ENCODE measurements at regions not wholly inside any gene's neighbourhood (a gene's known extent, or its start where the extent isn't known, plus 50 kb on each side); places are given as distances from the start of the nearest gene placed in this dataset.

DNA sequence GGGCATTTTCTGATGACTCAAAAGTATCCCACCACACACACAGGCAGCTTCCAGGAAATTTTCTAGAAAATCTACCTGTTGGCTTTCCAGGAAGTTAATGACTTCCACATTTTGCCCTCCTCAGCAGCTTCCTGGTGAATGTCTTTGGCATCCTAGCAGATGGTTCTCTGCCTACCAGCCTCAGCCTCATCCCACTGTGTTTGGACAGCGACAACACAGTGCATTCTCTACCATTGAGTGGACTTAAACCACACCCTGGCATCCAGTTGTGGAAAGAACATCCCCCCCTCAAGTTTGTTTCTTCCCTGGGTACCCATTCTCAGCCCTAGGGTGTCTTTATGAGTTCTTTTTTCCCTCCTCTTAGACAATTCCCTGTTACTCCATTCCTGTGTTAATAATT, 50.8 kb upstream of the GADL1 start:
- Histone ChIP-seq H3K9me3 (no peaks in the 10 kb centered on the region), H3K4me3 (no peak overlapping the region), H3K4me1 (no peaks in the 10 kb centered on the region), H3K27ac (no peak overlapping the region), H3K36me3 (no peaks in the 10 kb centered on the region), H3K27me3 (no peaks in the 10 kb centered on the region)
- TF ChIP-seq CTCF (IDR thresholded peaks at IDR 0.05) (no peak), POLR2A (IDR thresholded peaks at IDR 0.05) (no peak), POLR2AphosphoS5 (IDR thresholded peaks at IDR 0.05; ENCODE audit: insufficient read depth in 1 of 2, low read depth in 1 of 2) (no peak)
- DNase-seq (ENCODE audit: extremely low spot score in 2 of 2): no peak
- intact Hi-C loops (cut with DNase I): no loop called here

- DNase-seq (ENCODE audit: extremely low spot score in 2 of 2): no peak
- Histone ChIP-seq H3K27ac (no peak overlapping the region), H3K36me3 (no peaks in the 10 kb centered on the region), H3K27me3 (no peaks in the 10 kb centered on the region), H3K4me3 (no peak overlapping the region), H3K9me3 (no peaks in the 10 kb centered on the region), H3K4me1 (no peaks in the 10 kb centered on the region)
- TF ChIP-seq CTCF (IDR thresholded peaks at IDR 0.05) (no peak), POLR2A (IDR thresholded peaks at IDR 0.05) (no peak), POLR2AphosphoS5 (IDR thresholded peaks at IDR 0.05; ENCODE audit: insufficient read depth in 1 of 2, low read depth in 1 of 2) (no peak)
- intact Hi-C loops (cut with DNase I): no loop called here
Observed at GRCh38 chr3:30948426-30948825, 54.0 kb upstream of the GADL1 start.

DNA sequence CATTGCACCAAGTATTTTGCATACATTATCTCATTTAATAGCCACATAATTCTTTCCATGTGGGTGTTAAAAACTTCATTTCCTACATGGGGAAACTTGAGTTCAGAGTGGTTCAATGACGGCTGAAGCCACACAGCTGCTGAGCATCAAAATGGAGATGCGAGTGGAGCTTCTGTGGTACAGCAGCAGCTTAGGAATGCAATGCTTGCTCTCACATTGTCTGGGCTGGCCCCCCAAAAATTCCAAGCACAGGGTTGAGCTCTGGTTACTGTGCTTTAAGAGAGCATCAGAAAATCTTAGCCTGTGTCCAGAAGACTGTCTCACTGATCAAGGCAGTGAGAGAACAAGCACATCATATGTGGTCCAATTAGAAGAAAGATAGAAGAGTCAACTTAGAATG, 57.4 kb upstream of the GADL1 start:
- intact Hi-C loops (cut with DNase I): no loop called here

GRCh38 chr3:30952786-30953185, 58.3 kb upstream of the GADL1 start:
- no peak for TF ChIP-seq POLR2AphosphoS5 (IDR thresholded peaks at IDR 0.05; ENCODE audit: insufficient read depth in 1 of 2, low read depth in 1 of 2)
- TF ChIP-seq CTCF (IDR thresholded peaks at IDR 0.05): no peak
- TF ChIP-seq POLR2A (IDR thresholded peaks at IDR 0.05): no peak
- no peak overlapping the region for H3K27ac ChIP-seq
- no peak overlapping the region for H3K4me3 ChIP-seq
- H3K36me3 ChIP-seq: no peaks in the 10 kb centered on the region
- intact Hi-C loops (cut with DNase I): no loop called here
- no peak for DNase-seq (ENCODE audit: extremely low spot score in 2 of 2)
- H3K27me3 ChIP-seq: no peaks in the 10 kb centered on the region
- H3K4me1 ChIP-seq: no peaks in the 10 kb centered on the region
- no peaks in the 10 kb centered on the region for H3K9me3 ChIP-seq

More for the DNA sequence above, 57.4 kb upstream of the GADL1 start:
- Histone ChIP-seq H3K4me3 (no peak overlapping the region), H3K9me3 (no peaks in the 10 kb centered on the region), H3K36me3 (no peaks in the 10 kb centered on the region), H3K27ac (no peak overlapping the region), H3K27me3 (no peaks in the 10 kb centered on the region), H3K4me1 (no peaks in the 10 kb centered on the region)
- DNase-seq (ENCODE audit: extremely low spot score in 2 of 2): no peak
- TF ChIP-seq POLR2A (IDR thresholded peaks at IDR 0.05) (no peak), POLR2AphosphoS5 (IDR thresholded peaks at IDR 0.05; ENCODE audit: insufficient read depth in 1 of 2, low read depth in 1 of 2) (no peak), CTCF (IDR thresholded peaks at IDR 0.05) (no peak)

- Histone ChIP-seq H3K9me3 (no peaks in the 10 kb centered on the region), H3K4me3 (no peak overlapping the region), H3K27ac (no peak overlapping the region), H3K4me1 (no peaks in the 10 kb centered on the region), H3K27me3 (no peaks in the 10 kb centered on the region), H3K36me3 (no peaks in the 10 kb centered on the region)
- TF ChIP-seq POLR2A (IDR thresholded peaks at IDR 0.05): no peak
- no peak for TF ChIP-seq CTCF (IDR thresholded peaks at IDR 0.05)
- TF ChIP-seq POLR2AphosphoS5 (IDR thresholded peaks at IDR 0.05; ENCODE audit: insufficient read depth in 1 of 2, low read depth in 1 of 2): no peak
- no peak for DNase-seq (ENCODE audit: extremely low spot score in 2 of 2)
- intact Hi-C loops (cut with DNase I): no loop called here
Observed at GRCh38 chr3:30954426-30954825, 60.0 kb upstream of the GADL1 start.

All from vagina (tissue), 2 donors.